ENCODE measurements at regions not wholly inside any gene's neighbourhood (a gene's known extent, or its start where the extent isn't known, plus 50 kb on each side); places are given as distances from the start of the nearest gene placed in this dataset.

DNA sequence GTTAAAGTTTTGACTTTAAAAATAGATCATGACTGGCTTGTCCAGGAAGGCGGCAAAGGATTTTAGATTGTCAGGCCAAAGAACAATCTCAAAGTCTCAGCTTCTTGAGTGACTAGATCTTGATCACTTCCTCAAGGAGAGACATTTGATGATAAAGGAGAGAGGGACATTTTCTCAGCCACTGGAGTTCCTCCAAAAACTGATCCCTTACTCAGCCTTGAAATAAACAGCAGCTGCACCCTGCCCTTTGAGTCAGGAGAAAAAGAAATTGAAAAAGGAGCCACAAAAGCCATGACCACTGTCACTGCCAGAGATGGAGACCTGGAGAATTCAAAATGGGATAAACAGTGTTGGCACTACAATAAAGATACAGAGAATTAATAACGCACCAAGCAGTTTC is 288.4 kb upstream of the PRMT6 start:
- Histone ChIP-seq H3K4me2 (ENCODE audit: insufficient read depth, low read length) (no peak overlapping the region), H3K27me3 (ENCODE audit: control insufficient read depth in 2 of 2, insufficient read depth in 2 of 2, low read length in 2 of 2) (no peaks in the 10 kb centered on the region), H2AFZ (ENCODE audit: low read depth, low read length) (no peak overlapping the region), H3K9ac (replicated peaks; ENCODE audit: extremely low read depth, insufficient read depth, low read length) (no peak overlapping the region), H4K20me1 (replicated peaks; ENCODE audit: control insufficient read depth, extremely low read depth, insufficient read depth, low read length) (no peaks in the 10 kb centered on the region), H3K4me3 (replicated peaks in 1 of 3; ENCODE audit: insufficient read depth in 1 of 3, low read depth in 1 of 3, low read length in 3 of 3) (no peak overlapping the region), H3K9me1 (replicated peaks; ENCODE audit: control insufficient read depth, extremely low read depth, insufficient read depth, low read length) (no peaks in the 10 kb centered on the region), H3K27ac (ENCODE audit: insufficient read depth, low read depth, low read length) (no peak overlapping the region), H3K79me2 (ENCODE audit: control insufficient read depth, insufficient read depth, low read length) (no peaks in the 10 kb centered on the region), H3K4me1 (ENCODE audit: control insufficient read depth, extremely low read depth, insufficient read depth, low read length) (no peaks in the 10 kb centered on the region), H3K9me3 (replicated peaks; ENCODE audit: control insufficient read depth, insufficient read depth, low read length) (peaks cover 4% of the 10 kb centered on the region), H3K36me3 (ENCODE audit: control insufficient read depth in 2 of 2, extremely low read depth in 1 of 2, insufficient read depth in 2 of 2, low read length in 2 of 2) (no peaks in the 10 kb centered on the region)
- BruUV-seq (replicated peaks): no TSS peak
- intact Hi-C loops (cut with micrococcal nuclease) (no loop called here), dilution Hi-C loops (cut with MboI; ENCODE audit: extremely low pct_ligation_motif_present, low sequenced_read_pairs) (no loop called here)
- DNase-seq (ENCODE audit: low read depth, low spot score) (no peak), FAIRE-seq (no peak)
- TF ChIP-seq EZH2 (IDR thresholded peaks at IDR 0.05; ENCODE audit: borderline replicate concordance, low read depth, low read length, severe bottlenecking) (no peak), GATA2 (IDR thresholded peaks at IDR 0.05; ENCODE audit: insufficient read depth, insufficient read length, low read depth, low read length) (no peak)
- TF ChIP-seq, protein P1, sequence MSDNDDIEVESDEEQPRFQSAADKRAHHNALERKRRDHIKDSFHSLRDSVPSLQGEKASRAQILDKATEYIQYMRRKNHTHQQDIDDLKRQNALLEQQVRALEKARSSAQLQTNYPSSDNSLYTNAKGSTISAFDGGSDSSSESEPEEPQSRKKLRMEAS (IDR thresholded peaks at IDR 0.05; ENCODE audit: insufficient read depth, insufficient read length): no peak
- ChIA-PET POLR2A (no interaction called here), CTCF (no interaction called here)

DNA sequence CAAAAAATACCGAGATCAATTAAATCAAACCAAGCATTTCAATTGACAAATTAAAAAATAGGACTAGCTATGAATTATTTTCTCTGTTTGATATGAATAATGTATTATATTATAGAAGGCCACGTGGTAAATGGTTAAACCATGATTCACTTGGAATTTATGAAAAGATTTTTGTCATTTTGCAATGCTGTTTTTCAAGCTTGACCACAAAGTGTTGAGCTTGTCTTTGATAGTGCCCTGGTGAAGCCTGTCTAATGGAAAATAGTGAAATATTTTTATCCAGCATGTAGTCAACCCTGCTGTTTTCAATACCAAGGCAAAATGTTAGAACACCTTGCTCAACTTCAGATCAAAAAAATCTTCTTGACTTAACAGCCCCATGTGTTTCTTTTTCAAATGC is 288.0 kb upstream of the PRMT6 start:
- TF ChIP-seq, protein P2, sequence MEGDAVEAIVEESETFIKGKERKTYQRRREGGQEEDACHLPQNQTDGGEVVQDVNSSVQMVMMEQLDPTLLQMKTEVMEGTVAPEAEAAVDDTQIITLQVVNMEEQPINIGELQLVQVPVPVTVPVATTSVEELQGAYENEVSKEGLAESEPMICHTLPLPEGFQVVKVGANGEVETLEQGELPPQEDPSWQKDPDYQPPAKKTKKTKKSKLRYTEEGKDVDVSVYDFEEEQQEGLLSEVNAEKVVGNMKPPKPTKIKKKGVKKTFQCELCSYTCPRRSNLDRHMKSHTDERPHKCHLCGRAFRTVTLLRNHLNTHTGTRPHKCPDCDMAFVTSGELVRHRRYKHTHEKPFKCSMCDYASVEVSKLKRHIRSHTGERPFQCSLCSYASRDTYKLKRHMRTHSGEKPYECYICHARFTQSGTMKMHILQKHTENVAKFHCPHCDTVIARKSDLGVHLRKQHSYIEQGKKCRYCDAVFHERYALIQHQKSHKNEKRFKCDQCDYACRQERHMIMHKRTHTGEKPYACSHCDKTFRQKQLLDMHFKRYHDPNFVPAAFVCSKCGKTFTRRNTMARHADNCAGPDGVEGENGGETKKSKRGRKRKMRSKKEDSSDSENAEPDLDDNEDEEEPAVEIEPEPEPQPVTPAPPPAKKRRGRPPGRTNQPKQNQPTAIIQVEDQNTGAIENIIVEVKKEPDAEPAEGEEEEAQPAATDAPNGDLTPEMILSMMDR (IDR thresholded peaks at IDR 0.05; ENCODE audit: extremely low read depth in 1 of 2, insufficient read depth in 1 of 2, low read depth in 1 of 2, low read length in 2 of 2): no peak
- TF ChIP-seq GATA2 (IDR thresholded peaks at IDR 0.05; ENCODE audit: insufficient read depth, insufficient read length, low read depth, low read length) (no peak), MYC (IDR thresholded peaks at IDR 0.05; ENCODE audit: low read depth, low read length) (no peak), JUN (IDR thresholded peaks at IDR 0.05; ENCODE audit: borderline replicate concordance, insufficient read depth, insufficient read length, low read depth) (no peak), POLR2A (IDR thresholded peaks at IDR 0.05; ENCODE audit: low read depth, low read length) (no peak), EZH2 (IDR thresholded peaks at IDR 0.05; ENCODE audit: borderline replicate concordance, low read depth, low read length, severe bottlenecking) (no peak), POLR2AphosphoS5 (IDR thresholded peaks at IDR 0.05; ENCODE audit: insufficient read depth, low read depth, low read length) (no peak), FOS (IDR thresholded peaks at IDR 0.05; ENCODE audit: borderline replicate concordance, insufficient read depth, low read length) (no peak)
- TF ChIP-seq, protein P1 (IDR thresholded peaks at IDR 0.05; ENCODE audit: insufficient read depth, insufficient read length): no peak
- Histone ChIP-seq H3K79me2 (ENCODE audit: control insufficient read depth, insufficient read depth, low read length) (no peaks in the 10 kb centered on the region), H3K4me2 (ENCODE audit: insufficient read depth, low read length) (no peak overlapping the region), H3K9me3 (replicated peaks; ENCODE audit: control insufficient read depth, insufficient read depth, low read length) (peaks cover 6% of the 10 kb centered on the region), H3K9ac (replicated peaks; ENCODE audit: extremely low read depth, insufficient read depth, low read length) (no peak overlapping the region), H4K20me1 (replicated peaks; ENCODE audit: control insufficient read depth, extremely low read depth, insufficient read depth, low read length) (no peaks in the 10 kb centered on the region), H3K9me1 (replicated peaks; ENCODE audit: control insufficient read depth, extremely low read depth, insufficient read depth, low read length) (no peaks in the 10 kb centered on the region), H3K4me3 (replicated peaks in 1 of 3; ENCODE audit: insufficient read depth in 1 of 3, low read depth in 1 of 3, low read length in 3 of 3) (no peak overlapping the region), H3K4me1 (ENCODE audit: control insufficient read depth, extremely low read depth, insufficient read depth, low read length) (no peaks in the 10 kb centered on the region), H3K27ac (ENCODE audit: insufficient read depth, low read depth, low read length) (no peak overlapping the region), H2AFZ (ENCODE audit: low read depth, low read length) (no peak overlapping the region), H3K36me3 (ENCODE audit: control insufficient read depth in 2 of 2, extremely low read depth in 1 of 2, insufficient read depth in 2 of 2, low read length in 2 of 2) (no peaks in the 10 kb centered on the region), H3K27me3 (ENCODE audit: control insufficient read depth in 2 of 2, insufficient read depth in 2 of 2, low read length in 2 of 2) (no peaks in the 10 kb centered on the region)
- ChIA-PET POLR2A (no interaction called here), CTCF (no interaction called here)
- FAIRE-seq: no peak
- no peak for DNase-seq (ENCODE audit: low read depth, low spot score)
- intact Hi-C loops (cut with micrococcal nuclease): no loop called here
- no TSS peak for BruUV-seq (replicated peaks)
- dilution Hi-C loops (cut with MboI; ENCODE audit: extremely low pct_ligation_motif_present, low sequenced_read_pairs): no loop called here

All from endothelial cell of umbilical vein (primary cell).